ENCODE measurements at regions not wholly inside any gene's neighbourhood (a gene's known extent, or its start where the extent isn't known, plus 50 kb on each side); places are given as distances from the start of the nearest gene placed in this dataset.

DNA sequence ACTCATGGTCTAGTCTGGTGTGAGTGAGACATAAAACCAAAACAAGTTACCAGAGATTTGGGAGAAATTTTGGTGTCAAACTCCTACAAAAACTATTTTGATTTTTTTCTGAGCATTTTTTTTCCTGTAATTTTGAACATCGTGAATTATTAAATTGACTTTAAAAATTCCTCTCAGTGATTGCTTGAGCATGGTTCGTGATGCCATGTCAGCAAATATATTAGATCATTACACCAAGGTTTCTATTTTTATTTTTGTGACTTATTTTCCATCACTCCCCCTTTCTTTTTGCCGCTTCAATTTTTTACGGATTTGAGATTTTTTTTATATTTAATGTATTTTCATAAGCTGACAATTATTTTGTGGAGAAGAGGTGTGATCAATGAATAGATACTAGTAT lies 613.9 kb upstream of the LRATD1 start:
- TF ChIP-seq, protein P1, sequence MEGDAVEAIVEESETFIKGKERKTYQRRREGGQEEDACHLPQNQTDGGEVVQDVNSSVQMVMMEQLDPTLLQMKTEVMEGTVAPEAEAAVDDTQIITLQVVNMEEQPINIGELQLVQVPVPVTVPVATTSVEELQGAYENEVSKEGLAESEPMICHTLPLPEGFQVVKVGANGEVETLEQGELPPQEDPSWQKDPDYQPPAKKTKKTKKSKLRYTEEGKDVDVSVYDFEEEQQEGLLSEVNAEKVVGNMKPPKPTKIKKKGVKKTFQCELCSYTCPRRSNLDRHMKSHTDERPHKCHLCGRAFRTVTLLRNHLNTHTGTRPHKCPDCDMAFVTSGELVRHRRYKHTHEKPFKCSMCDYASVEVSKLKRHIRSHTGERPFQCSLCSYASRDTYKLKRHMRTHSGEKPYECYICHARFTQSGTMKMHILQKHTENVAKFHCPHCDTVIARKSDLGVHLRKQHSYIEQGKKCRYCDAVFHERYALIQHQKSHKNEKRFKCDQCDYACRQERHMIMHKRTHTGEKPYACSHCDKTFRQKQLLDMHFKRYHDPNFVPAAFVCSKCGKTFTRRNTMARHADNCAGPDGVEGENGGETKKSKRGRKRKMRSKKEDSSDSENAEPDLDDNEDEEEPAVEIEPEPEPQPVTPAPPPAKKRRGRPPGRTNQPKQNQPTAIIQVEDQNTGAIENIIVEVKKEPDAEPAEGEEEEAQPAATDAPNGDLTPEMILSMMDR (IDR thresholded peaks at IDR 0.05 in 4 of 5, conservative IDR thresholded peaks at IDR 0.05 in 1 of 5): no peak
- no peak for TF ChIP-seq POLR2A (IDR thresholded peaks at IDR 0.05)

All from gastrocnemius medialis (tissue), 4 donors.